ENCODE measurements at regions not wholly inside any gene's neighbourhood (a gene's known extent, or its start where the extent isn't known, plus 50 kb on each side); places are given as distances from the start of the nearest gene placed in this dataset.

DNA sequence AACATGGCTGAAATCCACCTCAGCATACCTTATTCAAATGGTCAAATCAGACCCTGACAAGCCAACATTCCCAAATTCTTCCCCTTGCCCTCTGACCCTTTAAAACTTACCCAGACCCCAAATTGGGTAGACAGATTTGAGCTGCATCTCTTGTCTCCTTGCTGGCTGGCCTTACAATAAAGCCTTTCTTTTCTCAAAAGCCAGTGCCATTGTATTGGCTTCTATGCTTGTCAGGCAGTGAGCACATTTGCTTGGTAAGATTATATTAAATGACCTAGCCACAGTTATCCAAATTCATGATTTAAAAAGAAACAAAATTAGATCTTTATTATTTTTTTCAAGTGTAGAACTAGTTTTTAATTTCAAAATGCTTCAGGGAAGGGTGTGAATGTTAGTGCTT, 67.8 kb upstream of the FAM83B start:
- Histone ChIP-seq H3K9me2 (replicated peaks; ENCODE audit: control insufficient read depth, low read length) (no peaks in the 10 kb centered on the region), H3F3A (ENCODE audit: control insufficient read depth, insufficient read depth) (no peaks in the 10 kb centered on the region), H3K27me3 (ENCODE audit: control insufficient read depth, low read length) (no peaks in the 10 kb centered on the region), H3K9me3 (ENCODE audit: control insufficient read depth, insufficient read depth, low read length) (no peaks in the 10 kb centered on the region), H3K4me1 (ENCODE audit: control insufficient read depth, low read length) (no peaks in the 10 kb centered on the region), H3K36me3 (ENCODE audit: control insufficient read depth, low read length) (no peaks in the 10 kb centered on the region), H3K4me2 (ENCODE audit: low read length) (no peak overlapping the region), H4K20me1 (ENCODE audit: control insufficient read depth, insufficient read depth, low read depth, low read length) (no peaks in the 10 kb centered on the region), H3K4me3 (ENCODE audit: low read length) (no peak overlapping the region), H3K79me2 (ENCODE audit: control insufficient read depth, low read length) (no peaks in the 10 kb centered on the region), H3K27ac (ENCODE audit: low read depth, low read length) (no peak overlapping the region)
- TF ChIP-seq, protein P1, sequence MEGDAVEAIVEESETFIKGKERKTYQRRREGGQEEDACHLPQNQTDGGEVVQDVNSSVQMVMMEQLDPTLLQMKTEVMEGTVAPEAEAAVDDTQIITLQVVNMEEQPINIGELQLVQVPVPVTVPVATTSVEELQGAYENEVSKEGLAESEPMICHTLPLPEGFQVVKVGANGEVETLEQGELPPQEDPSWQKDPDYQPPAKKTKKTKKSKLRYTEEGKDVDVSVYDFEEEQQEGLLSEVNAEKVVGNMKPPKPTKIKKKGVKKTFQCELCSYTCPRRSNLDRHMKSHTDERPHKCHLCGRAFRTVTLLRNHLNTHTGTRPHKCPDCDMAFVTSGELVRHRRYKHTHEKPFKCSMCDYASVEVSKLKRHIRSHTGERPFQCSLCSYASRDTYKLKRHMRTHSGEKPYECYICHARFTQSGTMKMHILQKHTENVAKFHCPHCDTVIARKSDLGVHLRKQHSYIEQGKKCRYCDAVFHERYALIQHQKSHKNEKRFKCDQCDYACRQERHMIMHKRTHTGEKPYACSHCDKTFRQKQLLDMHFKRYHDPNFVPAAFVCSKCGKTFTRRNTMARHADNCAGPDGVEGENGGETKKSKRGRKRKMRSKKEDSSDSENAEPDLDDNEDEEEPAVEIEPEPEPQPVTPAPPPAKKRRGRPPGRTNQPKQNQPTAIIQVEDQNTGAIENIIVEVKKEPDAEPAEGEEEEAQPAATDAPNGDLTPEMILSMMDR (IDR thresholded peaks at IDR 0.05; ENCODE audit: low read depth, low read length, poor library complexity, severe bottlenecking) = no peak
- no peak for TF ChIP-seq EZH2phosphoT487 (IDR thresholded peaks at IDR 0.05; ENCODE audit: borderline replicate concordance, low read length)

DNA sequence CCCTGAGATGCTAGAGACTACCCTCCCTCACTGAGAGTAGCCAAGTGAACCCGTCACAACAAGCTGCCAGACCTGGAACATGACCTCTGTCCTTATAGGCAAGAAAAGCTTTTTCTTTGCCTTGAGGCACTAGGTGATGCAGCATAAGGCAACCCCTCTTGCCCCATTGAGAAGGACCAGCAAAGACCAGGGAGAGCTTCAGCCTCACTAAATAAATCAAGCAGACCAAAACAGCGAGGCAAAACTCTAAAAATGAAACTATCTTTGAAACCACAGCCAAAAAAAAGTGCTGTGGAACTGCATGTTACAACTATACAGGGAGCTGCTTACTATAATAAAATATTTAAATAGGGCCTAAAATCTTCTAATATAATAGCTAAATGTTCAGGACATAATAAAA, 62.6 kb upstream of the FAM83B start:
- H3K4me1 ChIP-seq (ENCODE audit: control insufficient read depth, low read length) = no peaks in the 10 kb centered on the region
- H3K27ac ChIP-seq (ENCODE audit: low read depth, low read length) = no peak overlapping the region
- H3K9me3 ChIP-seq (ENCODE audit: control insufficient read depth, insufficient read depth, low read length) = no peaks in the 10 kb centered on the region
- no peaks in the 10 kb centered on the region for H4K20me1 ChIP-seq (ENCODE audit: control insufficient read depth, insufficient read depth, low read depth, low read length)
- no peaks in the 10 kb centered on the region for H3K79me2 ChIP-seq (ENCODE audit: control insufficient read depth, low read length)
- H3K36me3 ChIP-seq (ENCODE audit: control insufficient read depth, low read length) = no peaks in the 10 kb centered on the region
- H3K4me2 ChIP-seq (ENCODE audit: low read length) = no peak overlapping the region
- H3K27me3 ChIP-seq (ENCODE audit: control insufficient read depth, low read length) = no peaks in the 10 kb centered on the region
- H3F3A ChIP-seq (ENCODE audit: control insufficient read depth, insufficient read depth) = no peaks in the 10 kb centered on the region
- no peaks in the 10 kb centered on the region for H3K9me2 ChIP-seq (replicated peaks; ENCODE audit: control insufficient read depth, low read length)
- H3K4me3 ChIP-seq (ENCODE audit: low read length) = no peak overlapping the region
- TF ChIP-seq, protein P1 (IDR thresholded peaks at IDR 0.05; ENCODE audit: low read depth, low read length, poor library complexity, severe bottlenecking) = no peak
- TF ChIP-seq EZH2phosphoT487 (IDR thresholded peaks at IDR 0.05; ENCODE audit: borderline replicate concordance, low read length) = no peak

DNA sequence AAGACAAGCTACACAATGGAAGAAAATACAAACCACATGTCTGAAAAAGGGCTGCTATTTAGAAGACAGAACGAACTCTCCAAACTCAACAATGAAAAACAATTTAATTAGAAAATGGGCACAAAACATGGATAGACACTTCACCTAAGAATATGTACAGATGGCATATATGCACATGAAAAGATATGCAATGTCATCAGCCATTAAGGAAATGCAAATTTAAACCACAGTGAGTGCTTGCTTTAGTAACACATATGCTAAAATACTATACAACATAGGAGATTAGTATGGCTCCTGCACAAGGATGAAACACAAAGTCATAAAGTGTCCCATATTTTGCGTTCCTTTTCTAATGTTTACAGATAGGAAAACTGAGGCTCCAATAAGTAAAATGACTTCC, 60.4 kb upstream of the FAM83B start:
- Histone ChIP-seq H3K27ac (ENCODE audit: low read depth, low read length) (no peak overlapping the region), H3F3A (ENCODE audit: control insufficient read depth, insufficient read depth) (no peaks in the 10 kb centered on the region), H3K4me3 (ENCODE audit: low read length) (no peak overlapping the region), H3K9me2 (replicated peaks; ENCODE audit: control insufficient read depth, low read length) (no peaks in the 10 kb centered on the region), H3K36me3 (ENCODE audit: control insufficient read depth, low read length) (no peaks in the 10 kb centered on the region), H3K4me1 (ENCODE audit: control insufficient read depth, low read length) (no peaks in the 10 kb centered on the region), H3K9me3 (ENCODE audit: control insufficient read depth, insufficient read depth, low read length) (no peaks in the 10 kb centered on the region), H3K79me2 (ENCODE audit: control insufficient read depth, low read length) (no peaks in the 10 kb centered on the region), H3K27me3 (ENCODE audit: control insufficient read depth, low read length) (no peaks in the 10 kb centered on the region), H3K4me2 (ENCODE audit: low read length) (no peak overlapping the region), H4K20me1 (ENCODE audit: control insufficient read depth, insufficient read depth, low read depth, low read length) (no peaks in the 10 kb centered on the region)
- no peak for TF ChIP-seq EZH2phosphoT487 (IDR thresholded peaks at IDR 0.05; ENCODE audit: borderline replicate concordance, low read length)
- TF ChIP-seq, protein P1 (IDR thresholded peaks at IDR 0.05; ENCODE audit: low read depth, low read length, poor library complexity, severe bottlenecking) = no peak

DNA sequence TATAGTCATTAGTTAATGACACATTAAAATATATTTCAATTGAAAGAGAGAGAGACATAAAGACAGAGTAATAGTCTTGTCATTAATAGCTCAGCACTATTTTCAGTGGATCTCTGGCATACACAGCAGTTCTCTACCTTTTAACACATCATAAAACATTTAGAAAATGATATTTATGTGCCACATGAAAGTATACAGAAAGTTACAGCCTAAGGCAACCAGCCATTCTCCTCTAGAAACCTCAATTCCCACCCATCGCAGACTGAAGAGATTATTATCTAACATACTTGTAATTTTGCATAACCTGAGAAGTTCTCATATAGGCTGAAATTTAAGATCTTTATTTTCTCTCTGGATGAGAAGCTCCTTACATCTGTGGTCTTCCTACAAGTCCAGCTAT, 58.7 kb upstream of the FAM83B start:
- Histone ChIP-seq H3K4me3 (ENCODE audit: low read length) (no peak overlapping the region), H3K27me3 (ENCODE audit: control insufficient read depth, low read length) (no peaks in the 10 kb centered on the region), H3K79me2 (ENCODE audit: control insufficient read depth, low read length) (no peaks in the 10 kb centered on the region), H3K9me3 (ENCODE audit: control insufficient read depth, insufficient read depth, low read length) (no peaks in the 10 kb centered on the region), H3F3A (ENCODE audit: control insufficient read depth, insufficient read depth) (no peaks in the 10 kb centered on the region), H3K27ac (ENCODE audit: low read depth, low read length) (no peak overlapping the region), H3K4me2 (ENCODE audit: low read length) (no peak overlapping the region), H3K36me3 (ENCODE audit: control insufficient read depth, low read length) (no peaks in the 10 kb centered on the region), H3K4me1 (ENCODE audit: control insufficient read depth, low read length) (no peaks in the 10 kb centered on the region), H4K20me1 (ENCODE audit: control insufficient read depth, insufficient read depth, low read depth, low read length) (no peaks in the 10 kb centered on the region), H3K9me2 (replicated peaks; ENCODE audit: control insufficient read depth, low read length) (no peaks in the 10 kb centered on the region)
- TF ChIP-seq EZH2phosphoT487 (IDR thresholded peaks at IDR 0.05; ENCODE audit: borderline replicate concordance, low read length) = no peak
- TF ChIP-seq, protein P1 (IDR thresholded peaks at IDR 0.05; ENCODE audit: low read depth, low read length, poor library complexity, severe bottlenecking) = no peak

Measured in DOHH2 (cell line).